IMR-90 (cell line): ENCODE measurements at regions not wholly inside any gene's neighbourhood (a gene's known extent, or its start where the extent isn't known, plus 50 kb on each side); places are given as distances from the start of the nearest gene placed in this dataset.

Experiments
- ATAC-seq: fragments of 200-7000 bp; cut with Tn5 transposase; 2 replicates; pipeline ENCODE4 v1.9.1; 2020; ENCODE audit warnings: low read depth, mild to moderate bottlenecking, moderate library complexity
- BruUV-seq: library from RNA; stranded (reverse); fragments of 400-500 nt; replicated peaks from 2 replicates; lab custom pipeline; 2021; lab: Mats Ljungman, UMichigan
- CTCF ChIA-PET: fragments of 300-600 bp; formaldehyde crosslinking; extraction: SDS; loops from one replicate; lab custom pipeline; 2021; ENCODE audit warnings: antibody characterized with exemption; lab: Yijun Ruan, JAX
- POLR2A ChIA-PET: fragments of 300-600 bp; sonication (Branson Sonifier 250); formaldehyde crosslinking; loops from one replicate; lab custom pipeline; 2022; ENCODE audit warnings: antibody characterized with exemption; ENCODE audit not compliant: unreplicated experiment; lab: Charles Lee
- DNase-seq: peaks from one replicate; pipeline ENCODE4 v3.0.0; 2013
- H2AFZ ChIP-seq: replicated peaks from 2 replicates; pipeline ENCODE3; 2013; ENCODE audit warnings: low read length, mild to moderate bottlenecking; ENCODE audit not compliant: poor library complexity
- H2AK5ac ChIP-seq: 2 replicates; pipeline ENCODE4 v1.6.1; 2013; ENCODE audit warnings: low read depth, low read length, inconsistent platforms
- H2AK9ac ChIP-seq: replicated peaks from 2 replicates; pipeline ENCODE3; 2013; ENCODE audit warnings: mild to moderate bottlenecking, low read depth, low read length, moderate library complexity; ENCODE audit not compliant: poor library complexity
- H2BK120ac ChIP-seq: 2 replicates; pipeline ENCODE4 v1.6.1; 2013; ENCODE audit warnings: low read depth, low read length, inconsistent platforms
- H2BK15ac ChIP-seq: 3 replicates; pipeline ENCODE4 v1.6.1; 2013; ENCODE audit warnings: low read depth, low read length, inconsistent platforms
- H2BK20ac ChIP-seq: 2 replicates; pipeline ENCODE4 v1.6.1; 2013; ENCODE audit warnings: low read depth, mild to moderate bottlenecking, inconsistent platforms, low read length, moderate library complexity
- H2BK5ac ChIP-seq: 2 replicates; pipeline ENCODE4 v1.6.1; 2013; ENCODE audit warnings: mild to moderate bottlenecking, low read depth, low read length, inconsistent platforms; ENCODE audit not compliant: poor library complexity, severe bottlenecking
- H3K14ac ChIP-seq: replicated peaks from 2 replicates; pipeline ENCODE4 v1.6.1; 2013; ENCODE audit warnings: low read depth, low read length, inconsistent platforms
- H3K18ac ChIP-seq: 2 replicates; pipeline ENCODE4 v1.6.1; 2013; ENCODE audit warnings: low read depth, low read length, control low read depth
- H3K23ac ChIP-seq: 2 replicates; pipeline ENCODE4 v1.6.1; 2013; ENCODE audit warnings: low read depth, low read length, inconsistent platforms
- H3K27ac ChIP-seq: 2 replicates; pipeline ENCODE4 v1.5.1; 2013; ENCODE audit warnings: mild to moderate bottlenecking, control low read depth, low read length; ENCODE audit not compliant: insufficient read depth
- H3K27me3 ChIP-seq: 2 replicates; pipeline ENCODE4 v1.6.1; 2013; ENCODE audit warnings: low read length; ENCODE audit not compliant: control insufficient read depth, insufficient read depth
- H3K36me3 ChIP-seq: 2 replicates; pipeline ENCODE4 v1.6.1; 2013; ENCODE audit warnings: low read length, mixed read lengths; ENCODE audit not compliant: control insufficient read depth, insufficient read depth
- H3K4ac ChIP-seq: 2 replicates; pipeline ENCODE4 v1.6.1; 2013; ENCODE audit warnings: low read depth, low read length, inconsistent platforms
- H3K4me1 ChIP-seq: 2 replicates; pipeline ENCODE4 v1.6.1; 2013; ENCODE audit warnings: low read length, mixed read lengths; ENCODE audit not compliant: control insufficient read depth, insufficient read depth
- H3K4me2 ChIP-seq: 2 replicates; pipeline ENCODE4 v1.6.1; 2013; ENCODE audit warnings: low read depth, mild to moderate bottlenecking, control low read depth, low read length, moderate library complexity
- H3K4me3 ChIP-seq: 2 replicates; pipeline ENCODE4 v1.5.1; 2013; ENCODE audit warnings: low read depth, mild to moderate bottlenecking, control low read depth, low read length, moderate library complexity; ENCODE audit not compliant: insufficient read depth
- H3K56ac ChIP-seq: 2 replicates; pipeline ENCODE4 v1.6.1; 2013; ENCODE audit warnings: low read length, inconsistent platforms; ENCODE audit not compliant: insufficient read depth; ENCODE audit errors: extremely low read depth
- H3K79me1 ChIP-seq, 2 experiments: 2 replicates each; pipeline ENCODE4 v1.6.1; 2013; ENCODE audit warnings: low read length in 2 of 2, inconsistent platforms in 1 of 2, low read depth in 1 of 2
- H3K9ac ChIP-seq: 2 replicates; pipeline ENCODE4 v1.6.1; 2013; ENCODE audit warnings: low read depth, low read length, control low read depth
- H3K9me1 ChIP-seq: 2 replicates; pipeline ENCODE4 v1.6.1; 2013; ENCODE audit warnings: low read length, inconsistent platforms; ENCODE audit not compliant: insufficient read depth
- H3K9me3 ChIP-seq: 2 replicates; pipeline ENCODE4 v1.6.1; 2013; ENCODE audit warnings: low read length; ENCODE audit not compliant: control insufficient read depth, insufficient read depth
- H4K20me1 ChIP-seq: 2 replicates; pipeline ENCODE4 v1.6.1; 2013; ENCODE audit warnings: low read length, inconsistent platforms; ENCODE audit not compliant: insufficient read depth
- H4K5ac ChIP-seq: 2 replicates; pipeline ENCODE4 v1.6.1; 2013; ENCODE audit warnings: mild to moderate bottlenecking, low read depth, low read length, control low read depth
- H4K8ac ChIP-seq, 2 experiments: 2 replicates each; pipeline ENCODE4 v1.6.1; 2013; ENCODE audit warnings: low read depth in 2 of 2, low read length in 2 of 2, control low read depth in 1 of 2, inconsistent platforms in 1 of 2
- H4K91ac ChIP-seq: 2 replicates; pipeline ENCODE4 v1.6.1; 2013; ENCODE audit warnings: low read depth, low read length, inconsistent platforms; ENCODE audit not compliant: insufficient read depth
- BHLHE40 ChIP-seq: fragments of 150-350 bp; IDR thresholded peaks from 2 replicates; pipeline ENCODE4 v1.6.1; 2016; ENCODE audit warnings: mild to moderate bottlenecking, low read depth, low read length
- CEBPB ChIP-seq: IDR thresholded peaks from 2 replicates; pipeline ENCODE4 v1.6.1; 2012; ENCODE audit warnings: low read depth, low read length, improper control_type of control experiment
- FOS ChIP-seq: fragments of 150-350 bp; IDR thresholded peaks from 2 replicates; pipeline ENCODE4 v1.6.1; 2016; ENCODE audit warnings: low read depth, low read length
- MAFK ChIP-seq: IDR thresholded peaks from 2 replicates; pipeline ENCODE4 v1.6.1; 2012; ENCODE audit warnings: low read depth, low read length, improper control_type of control experiment
- MXI1 ChIP-seq: IDR thresholded peaks from 2 replicates; pipeline ENCODE4 v1.6.1; 2012; ENCODE audit warnings: low read depth, mild to moderate bottlenecking, low read length, moderate library complexity, borderline replicate concordance
- POLR2A ChIP-seq: IDR thresholded peaks from 2 replicates; pipeline ENCODE4 v1.6.1; 2012; ENCODE audit warnings: mild to moderate bottlenecking, low read depth, low read length
- RFX5 ChIP-seq: IDR thresholded peaks from 2 replicates; pipeline ENCODE4 v1.8.0; 2012; ENCODE audit warnings: low read depth, mild to moderate bottlenecking, low read length, moderate library complexity
- WGBS, 2 experiments: methylation state at CpG; one replicate each; pipeline versions ENCODE4 v1.1.5 to v1.1.7; 2013; ENCODE audit warnings: missing lambda C conversion rate in 2 of 2; ENCODE audit not compliant: insufficient read length in 1 of 2; ENCODE audit errors: extremely low coverage in 2 of 2; 5-methylcytosine and 5-hydroxymethylcytosine counted together
- dilution Hi-C: fragments of 300-500 bp; cut with HindIII; formaldehyde crosslinking; loops from one replicate; pipeline ENCODE4 v1.14.3; 2018; ENCODE audit warnings: low sequenced_read_pairs; ENCODE audit not compliant: unreplicated experiment
- in situ Hi-C: fragments of 300-500 bp; cut with MboI; formaldehyde crosslinking; loops from 3 replicates; pipeline ENCODE4 v1.14.3; 2019; ENCODE audit warnings: low sequenced_read_pairs, inconsistent platforms, mixed read lengths
- intact Hi-C: fragments of 100-400 bp; cut with micrococcal nuclease; formaldehyde crosslinking; loops from 2 replicates; pipeline ENCODE4 v1.10.0; 2022
- TF ChIP-seq, protein P1 (sequence below): fragments of 150-350 bp; IDR thresholded peaks from 2 replicates; pipeline ENCODE4 v1.6.1; 2017; ENCODE audit warnings: mild to moderate bottlenecking, antibody characterized with exemption, low read length, low read depth
- TF ChIP-seq, protein P2 (sequence below): conservative IDR thresholded peaks from 2 replicates; pipeline ENCODE4 v1.5.1; 2012; ENCODE audit warnings: mild to moderate bottlenecking, low read depth, low read length, improper control_type of control experiment
- TF ChIP-seq, protein P3 (sequence below): fragments of 150-350 bp; IDR thresholded peaks from 2 replicates; pipeline ENCODE4 v1.6.1; 2016; ENCODE audit warnings: low read depth, mild to moderate bottlenecking, low read length, moderate library complexity, borderline replicate concordance

DNA sequence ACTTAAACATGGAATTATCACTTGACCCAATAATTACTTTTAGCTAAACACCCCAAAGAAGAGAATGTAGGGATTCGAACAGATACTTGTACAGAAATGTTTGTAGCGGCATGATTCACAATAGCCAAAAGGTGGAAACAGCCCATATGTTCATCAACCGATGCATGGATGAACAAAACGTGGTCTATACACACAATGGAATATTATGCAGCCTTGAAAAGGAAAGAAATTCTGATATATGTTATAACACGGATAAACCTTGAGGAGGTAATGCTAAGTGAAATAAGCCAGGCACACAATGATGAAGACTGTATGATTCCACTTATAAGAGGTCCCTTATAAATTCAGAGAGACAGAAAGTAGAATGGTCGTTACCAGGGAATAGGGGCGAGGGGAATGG, 659.4 kb downstream of the MED13L start:
- H2BK120ac ChIP-seq = no peak overlapping the region
- no peaks in the 10 kb centered on the region for H3K36me3 ChIP-seq
- H3K9ac ChIP-seq = no peak overlapping the region
- H2AK5ac ChIP-seq = no peak overlapping the region
- H4K91ac ChIP-seq = no peak overlapping the region
- DNase-seq = no peak
- H2BK15ac ChIP-seq = no peak overlapping the region
- ChIA-PET POLR2A (no interaction called here), CTCF (no interaction called here)
- H4K5ac ChIP-seq = no peak overlapping the region
- no peak overlapping the region for H3K18ac ChIP-seq
- H2BK20ac ChIP-seq = no peak overlapping the region
- TF ChIP-seq BHLHE40 = no peak
- TF ChIP-seq POLR2A = no peak
- no peak for TF ChIP-seq MAFK
- TF ChIP-seq, protein P1, sequence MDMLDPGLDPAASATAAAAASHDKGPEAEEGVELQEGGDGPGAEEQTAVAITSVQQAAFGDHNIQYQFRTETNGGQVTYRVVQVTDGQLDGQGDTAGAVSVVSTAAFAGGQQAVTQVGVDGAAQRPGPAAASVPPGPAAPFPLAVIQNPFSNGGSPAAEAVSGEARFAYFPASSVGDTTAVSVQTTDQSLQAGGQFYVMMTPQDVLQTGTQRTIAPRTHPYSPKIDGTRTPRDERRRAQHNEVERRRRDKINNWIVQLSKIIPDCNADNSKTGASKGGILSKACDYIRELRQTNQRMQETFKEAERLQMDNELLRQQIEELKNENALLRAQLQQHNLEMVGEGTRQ = no peak
- TF ChIP-seq, protein P2, sequence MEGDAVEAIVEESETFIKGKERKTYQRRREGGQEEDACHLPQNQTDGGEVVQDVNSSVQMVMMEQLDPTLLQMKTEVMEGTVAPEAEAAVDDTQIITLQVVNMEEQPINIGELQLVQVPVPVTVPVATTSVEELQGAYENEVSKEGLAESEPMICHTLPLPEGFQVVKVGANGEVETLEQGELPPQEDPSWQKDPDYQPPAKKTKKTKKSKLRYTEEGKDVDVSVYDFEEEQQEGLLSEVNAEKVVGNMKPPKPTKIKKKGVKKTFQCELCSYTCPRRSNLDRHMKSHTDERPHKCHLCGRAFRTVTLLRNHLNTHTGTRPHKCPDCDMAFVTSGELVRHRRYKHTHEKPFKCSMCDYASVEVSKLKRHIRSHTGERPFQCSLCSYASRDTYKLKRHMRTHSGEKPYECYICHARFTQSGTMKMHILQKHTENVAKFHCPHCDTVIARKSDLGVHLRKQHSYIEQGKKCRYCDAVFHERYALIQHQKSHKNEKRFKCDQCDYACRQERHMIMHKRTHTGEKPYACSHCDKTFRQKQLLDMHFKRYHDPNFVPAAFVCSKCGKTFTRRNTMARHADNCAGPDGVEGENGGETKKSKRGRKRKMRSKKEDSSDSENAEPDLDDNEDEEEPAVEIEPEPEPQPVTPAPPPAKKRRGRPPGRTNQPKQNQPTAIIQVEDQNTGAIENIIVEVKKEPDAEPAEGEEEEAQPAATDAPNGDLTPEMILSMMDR = no peak
- TF ChIP-seq MXI1 = no peak
- TF ChIP-seq CEBPB = no peak
- TF ChIP-seq, protein P3, sequence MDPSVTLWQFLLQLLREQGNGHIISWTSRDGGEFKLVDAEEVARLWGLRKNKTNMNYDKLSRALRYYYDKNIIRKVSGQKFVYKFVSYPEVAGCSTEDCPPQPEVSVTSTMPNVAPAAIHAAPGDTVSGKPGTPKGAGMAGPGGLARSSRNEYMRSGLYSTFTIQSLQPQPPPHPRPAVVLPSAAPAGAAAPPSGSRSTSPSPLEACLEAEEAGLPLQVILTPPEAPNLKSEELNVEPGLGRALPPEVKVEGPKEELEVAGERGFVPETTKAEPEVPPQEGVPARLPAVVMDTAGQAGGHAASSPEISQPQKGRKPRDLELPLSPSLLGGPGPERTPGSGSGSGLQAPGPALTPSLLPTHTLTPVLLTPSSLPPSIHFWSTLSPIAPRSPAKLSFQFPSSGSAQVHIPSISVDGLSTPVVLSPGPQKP = no peak
- TF ChIP-seq RFX5 = no peak
- no peak for TF ChIP-seq FOS
- H4K20me1 ChIP-seq = no peaks in the 10 kb centered on the region
- 100% methylated on average over 1 of the region's 7 CpGs; no CpG with 5 or more reads in 1 of the 2 experiments for WGBS, 2 experiments
- no peak overlapping the region for H3K27ac ChIP-seq
- H2AFZ ChIP-seq = no peak overlapping the region
- dilution Hi-C loops (no loop called here), intact Hi-C loops (no loop called here), in situ Hi-C loops (no loop called here)
- BruUV-seq = no TSS peak
- H3K14ac ChIP-seq = no peak overlapping the region
- no peak overlapping the region for H4K8ac ChIP-seq
- H3K9me3 ChIP-seq = peaks cover 2% of the 10 kb centered on the region
- no peak overlapping the region for H2AK9ac ChIP-seq
- no peak overlapping the region for H3K4me3 ChIP-seq
- no peak for ATAC-seq
- no peaks in the 10 kb centered on the region for H3K4me1 ChIP-seq
- H3K9me1 ChIP-seq = no peaks in the 10 kb centered on the region
- H3K27me3 ChIP-seq = no peaks in the 10 kb centered on the region; the same call in 1 of the 2 replicates
- no peak overlapping the region for H3K23ac ChIP-seq
- H3K4ac ChIP-seq = no peak overlapping the region
- no peak overlapping the region for H3K56ac ChIP-seq
- H2BK5ac ChIP-seq = no peak overlapping the region
- H3K79me1 ChIP-seq = no peaks in the 10 kb centered on the region
- no peak overlapping the region for H3K4me2 ChIP-seq
